IPS-18c (cell line): ENCODE measurements at regions not wholly inside any gene's neighbourhood (a gene's known extent, or its start where the extent isn't known, plus 50 kb on each side); places are given as distances from the start of the nearest gene placed in this dataset.

ENCODE experiments used
- H3K4me3 ChIP-seq: 2 replicates; pipeline ENCODE4 v1.7.0; 2013; ENCODE audit warnings: low read depth, mild to moderate bottlenecking, low read length, moderate library complexity; ENCODE audit not compliant: insufficient read depth
- H3K9me3 ChIP-seq: one replicate; pipeline ENCODE4 v1.6.1; 2013; ENCODE audit warnings: mild to moderate bottlenecking, low read length, moderate library complexity; ENCODE audit not compliant: control insufficient read depth, insufficient read depth

DNA sequence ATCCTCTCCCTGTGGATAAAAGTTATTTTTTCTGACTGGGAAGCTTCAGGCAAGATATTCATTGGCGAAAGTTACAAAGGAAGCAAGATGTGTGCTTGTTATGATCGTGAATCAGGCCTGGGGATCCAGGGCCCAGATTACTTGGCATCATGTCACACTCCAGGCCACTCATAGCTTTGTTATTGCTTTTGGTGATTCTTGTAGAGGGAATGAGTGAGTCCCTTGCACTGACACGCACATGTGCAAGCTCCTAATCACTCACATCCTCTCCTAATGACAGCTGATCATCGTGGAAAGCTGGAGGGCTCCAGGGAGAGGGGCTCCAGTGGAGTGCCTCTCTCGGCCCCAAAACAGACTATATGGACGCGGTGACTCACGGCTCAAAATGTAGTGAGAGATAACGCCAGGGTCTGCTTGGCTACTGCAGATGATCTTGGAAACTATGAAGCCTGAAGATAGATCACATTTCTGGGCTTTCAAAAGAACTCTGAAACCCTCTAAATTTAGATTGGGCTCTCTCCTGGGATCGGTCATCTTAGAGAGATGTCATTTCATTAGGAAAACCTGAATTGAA is 481.1 kb upstream of the USP24 start:
- no peak overlapping the region for H3K4me3 ChIP-seq
- H3K9me3 ChIP-seq: no peaks in the 10 kb centered on the region

DNA sequence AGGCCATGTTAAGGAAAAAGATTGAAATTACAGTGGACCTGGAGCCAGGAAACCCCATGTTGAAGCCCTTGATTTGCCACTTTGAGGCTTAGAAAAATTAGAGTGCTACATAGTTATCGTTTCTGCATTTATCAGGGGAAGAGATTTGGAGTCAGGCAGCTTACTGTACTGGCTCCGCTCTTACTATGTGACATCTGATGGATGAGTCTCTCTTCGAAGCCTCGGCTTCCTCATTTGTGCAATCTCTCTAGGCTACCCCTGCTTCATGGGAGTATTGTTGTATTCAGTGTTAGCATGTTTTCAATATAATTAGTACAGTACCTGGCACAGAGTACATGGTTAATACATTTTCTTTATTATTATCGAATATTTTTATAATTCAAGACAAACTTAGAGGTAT is 480.4 kb upstream of the USP24 start:
- H3K4me3 ChIP-seq: no peak overlapping the region
- no peaks in the 10 kb centered on the region for H3K9me3 ChIP-seq

DNA sequence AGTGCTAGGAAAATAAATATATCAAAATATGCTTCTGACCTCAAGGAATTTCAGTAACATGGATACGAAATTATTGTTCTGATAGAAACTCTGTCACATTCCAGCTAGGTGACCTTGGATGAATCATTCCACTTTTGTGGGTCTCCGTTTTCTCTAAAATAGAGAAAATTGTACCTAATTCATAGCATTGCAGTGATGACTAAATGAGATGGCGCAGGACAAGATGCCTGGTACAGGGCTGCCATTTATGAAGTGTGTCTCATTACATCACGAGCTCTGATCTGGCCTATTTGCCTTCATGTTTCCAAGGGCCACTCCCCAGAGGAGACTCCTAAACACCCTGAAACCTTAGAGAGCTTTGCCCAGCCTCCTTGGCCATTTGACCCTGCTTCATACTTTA is 480.0 kb upstream of the USP24 start:
- no peak overlapping the region for H3K4me3 ChIP-seq
- H3K9me3 ChIP-seq: no peaks in the 10 kb centered on the region

DNA sequence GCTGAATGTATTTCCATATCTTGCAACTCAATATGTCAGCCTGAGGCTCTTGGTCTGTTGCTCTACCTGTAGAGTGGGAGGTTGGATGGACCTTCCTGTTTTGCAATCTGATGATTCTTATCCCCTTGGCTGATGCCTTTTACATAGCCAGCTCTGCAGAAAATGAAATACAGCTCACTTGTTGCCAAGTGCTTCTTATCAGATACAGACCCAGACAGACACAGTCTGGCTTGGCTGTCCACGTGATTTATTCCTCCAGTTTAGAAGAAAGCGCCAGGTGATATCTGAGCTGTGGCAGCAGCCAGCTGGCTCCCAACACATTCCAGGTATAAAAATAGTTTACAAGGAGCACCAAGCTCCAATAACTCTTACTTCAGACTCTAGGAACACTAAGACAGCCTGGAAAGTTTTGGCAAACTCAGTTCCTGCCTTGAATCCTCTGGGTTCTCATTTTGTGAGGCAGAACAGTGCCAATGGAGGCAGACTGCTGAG is 479.2 kb upstream of the USP24 start:
- Histone ChIP-seq H3K4me3 (no peak overlapping the region), H3K9me3 (no peaks in the 10 kb centered on the region)

DNA sequence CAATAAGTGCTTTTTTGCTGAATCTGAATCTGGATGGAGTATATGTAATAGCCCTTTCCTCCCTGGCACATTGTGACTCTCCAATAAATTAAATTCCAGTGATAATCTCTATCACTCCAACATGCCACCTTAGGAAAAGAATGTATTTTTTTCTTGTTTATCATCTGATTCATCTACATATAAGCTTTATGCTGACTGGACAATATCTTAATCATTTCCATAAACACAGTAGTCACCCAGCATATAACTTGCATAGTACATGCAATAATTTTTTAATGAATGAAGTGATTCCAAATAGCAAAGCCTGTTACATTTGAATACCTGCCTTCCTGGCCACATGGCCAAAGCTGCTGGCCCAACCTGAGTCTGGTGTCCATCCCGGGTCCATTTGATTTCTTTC is 477.6 kb upstream of the USP24 start:
- Histone ChIP-seq H3K9me3 (no peaks in the 10 kb centered on the region), H3K4me3 (no peak overlapping the region)

DNA sequence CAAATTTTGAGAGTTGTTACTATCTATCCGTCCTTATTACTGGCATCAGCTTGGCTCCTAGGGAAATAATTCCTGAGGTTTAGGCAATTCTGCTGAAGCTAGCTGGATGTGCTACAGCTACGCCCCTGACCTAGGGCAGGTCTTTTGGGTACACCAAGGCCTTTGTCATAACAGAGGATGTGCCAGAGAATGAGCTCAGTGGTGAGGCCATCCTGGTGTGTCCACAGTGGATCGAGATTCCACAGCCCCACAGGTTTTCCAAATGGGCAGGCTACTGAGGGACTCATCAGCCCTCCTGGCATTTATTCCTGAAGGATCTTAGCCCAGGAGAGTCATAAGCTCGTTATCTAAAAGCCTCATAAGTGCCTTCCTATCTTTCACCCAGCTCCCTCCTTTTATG is 475.2 kb upstream of the USP24 start:
- H3K9me3 ChIP-seq: peaks cover 2% of the 10 kb centered on the region
- no peak overlapping the region for H3K4me3 ChIP-seq

DNA sequence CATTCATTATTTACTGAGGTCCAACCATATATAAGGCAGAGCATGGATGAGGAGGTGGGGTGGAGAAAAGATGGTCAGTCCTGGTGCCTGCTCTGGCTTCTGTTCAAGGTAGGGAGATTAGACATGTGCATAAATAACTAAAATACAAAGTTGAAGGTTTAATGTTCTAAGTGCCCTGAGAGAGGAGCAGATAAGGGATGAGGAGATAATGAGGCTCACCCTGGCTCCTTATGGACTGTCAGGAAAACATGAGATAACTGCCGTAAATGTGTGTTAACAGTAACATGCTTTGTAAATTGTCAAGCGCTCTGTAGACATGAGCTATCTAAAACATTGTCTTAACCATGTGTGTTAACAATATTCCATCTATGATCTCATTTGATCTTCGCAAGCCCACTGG is 474.6 kb upstream of the USP24 start:
- peaks cover 2% of the 10 kb centered on the region for H3K9me3 ChIP-seq
- H3K4me3 ChIP-seq: no peak overlapping the region

DNA sequence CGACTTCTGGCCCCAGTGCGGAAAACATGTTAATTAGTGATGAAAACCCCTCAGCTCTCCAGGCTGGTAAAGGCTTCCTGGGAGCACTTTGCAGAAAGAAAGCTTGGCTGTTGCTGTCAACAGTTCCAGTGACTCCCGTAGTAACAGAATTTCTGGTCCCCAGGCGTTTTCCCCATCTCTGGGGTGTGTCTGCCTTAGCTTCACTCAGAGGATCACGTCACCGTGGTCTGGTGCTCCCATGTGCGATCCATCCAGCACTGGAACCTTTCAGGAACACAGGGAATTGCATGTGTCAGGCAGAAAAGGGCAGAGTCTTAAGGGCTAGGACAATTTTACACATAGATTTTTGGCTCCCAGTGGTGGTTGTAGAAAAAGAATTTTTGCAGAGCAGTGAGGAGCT is 470.4 kb upstream of the USP24 start:
- Histone ChIP-seq H3K9me3 (peaks cover 2% of the 10 kb centered on the region), H3K4me3 (no peak overlapping the region)

DNA sequence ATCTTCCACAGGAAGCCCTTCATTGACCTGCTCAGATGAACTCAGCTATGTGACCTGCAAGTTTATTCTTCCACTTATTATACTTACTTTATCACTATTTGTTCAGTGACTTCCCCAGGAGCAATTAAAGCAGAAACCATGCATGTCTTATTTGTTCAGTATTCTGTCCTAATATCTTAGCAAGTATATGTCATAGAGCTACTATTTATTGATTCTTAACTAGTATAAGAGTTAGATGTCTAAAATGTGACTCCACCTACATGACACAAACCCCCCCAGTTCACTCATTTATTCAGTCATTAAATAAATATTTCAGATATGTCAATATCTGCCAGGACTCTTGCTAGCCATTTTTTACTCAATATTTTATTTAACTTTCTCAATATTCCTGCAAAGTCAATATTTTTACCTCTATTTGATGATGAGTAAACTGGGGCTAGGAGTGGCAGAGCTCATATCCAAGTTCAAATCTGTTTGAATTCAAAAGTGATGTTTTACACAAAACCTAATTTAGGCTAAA is 469.0 kb upstream of the USP24 start:
- Histone ChIP-seq H3K4me3 (no peak overlapping the region), H3K9me3 (peaks cover 2% of the 10 kb centered on the region)

DNA sequence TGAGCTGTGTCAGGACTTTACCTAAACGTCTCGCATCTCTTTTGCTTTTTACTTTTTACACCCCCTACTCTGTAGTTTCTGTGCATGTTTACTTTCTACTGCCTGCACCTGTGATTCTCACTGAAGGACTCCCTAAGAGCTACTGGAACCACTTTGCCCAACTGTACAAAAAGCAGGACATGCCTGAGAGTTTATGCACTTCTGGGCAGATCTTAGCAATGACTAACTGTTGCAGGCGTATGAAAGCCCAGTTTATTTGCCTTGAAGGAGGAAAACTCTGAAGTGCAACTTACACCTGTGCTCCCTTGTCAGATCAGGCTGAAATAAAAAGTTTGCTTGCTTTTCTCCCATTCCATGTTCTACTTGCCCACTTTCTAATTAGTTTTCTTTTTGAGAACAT is 467.0 kb upstream of the USP24 start:
- H3K9me3 ChIP-seq: peaks cover 2% of the 10 kb centered on the region

DNA sequence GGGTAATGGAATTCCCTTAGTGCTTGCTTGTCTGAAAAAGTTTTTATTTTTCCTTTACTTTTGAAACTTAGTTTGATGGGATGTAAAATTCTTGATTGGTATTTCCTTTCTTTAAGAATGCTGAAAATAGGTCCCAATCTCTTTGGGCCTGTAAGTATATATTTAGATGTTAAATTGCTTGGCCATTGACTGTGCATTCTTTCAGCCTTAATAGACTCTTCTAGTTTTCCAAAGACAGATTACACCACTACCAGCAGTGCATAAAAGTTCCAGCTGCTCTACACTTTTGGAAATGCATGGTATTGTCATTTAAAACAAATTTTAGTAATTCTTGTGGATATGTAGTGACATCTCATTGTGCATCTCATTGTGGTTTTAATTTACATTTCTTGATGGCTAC is 464.8 kb upstream of the USP24 start:
- H3K4me3 ChIP-seq: no peak overlapping the region
- no peaks in the 10 kb centered on the region for H3K9me3 ChIP-seq

More for the DNA sequence above, 467.0 kb upstream of the USP24 start:
- H3K4me3 ChIP-seq: no peak overlapping the region

DNA sequence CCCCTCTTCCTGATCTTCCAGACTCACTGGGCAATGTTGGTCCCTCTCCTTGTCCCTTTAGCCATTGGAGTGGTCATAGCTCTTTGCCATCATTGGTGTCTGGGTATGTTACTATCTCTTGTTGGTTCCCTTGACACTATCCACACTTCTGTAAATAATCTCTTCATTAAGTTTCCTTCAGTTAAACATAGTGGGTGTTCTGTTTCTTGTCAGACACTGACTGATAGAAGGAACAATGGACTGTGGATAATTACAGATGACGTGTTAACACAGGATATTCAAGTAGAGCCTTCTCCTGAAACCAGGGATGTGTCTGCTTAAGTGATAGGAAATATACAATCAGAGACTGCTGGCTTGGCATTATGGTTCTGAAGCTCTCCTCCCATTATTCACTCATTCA is 458.3 kb upstream of the USP24 start:
- no peak overlapping the region for H3K4me3 ChIP-seq
- no peaks in the 10 kb centered on the region for H3K9me3 ChIP-seq

DNA sequence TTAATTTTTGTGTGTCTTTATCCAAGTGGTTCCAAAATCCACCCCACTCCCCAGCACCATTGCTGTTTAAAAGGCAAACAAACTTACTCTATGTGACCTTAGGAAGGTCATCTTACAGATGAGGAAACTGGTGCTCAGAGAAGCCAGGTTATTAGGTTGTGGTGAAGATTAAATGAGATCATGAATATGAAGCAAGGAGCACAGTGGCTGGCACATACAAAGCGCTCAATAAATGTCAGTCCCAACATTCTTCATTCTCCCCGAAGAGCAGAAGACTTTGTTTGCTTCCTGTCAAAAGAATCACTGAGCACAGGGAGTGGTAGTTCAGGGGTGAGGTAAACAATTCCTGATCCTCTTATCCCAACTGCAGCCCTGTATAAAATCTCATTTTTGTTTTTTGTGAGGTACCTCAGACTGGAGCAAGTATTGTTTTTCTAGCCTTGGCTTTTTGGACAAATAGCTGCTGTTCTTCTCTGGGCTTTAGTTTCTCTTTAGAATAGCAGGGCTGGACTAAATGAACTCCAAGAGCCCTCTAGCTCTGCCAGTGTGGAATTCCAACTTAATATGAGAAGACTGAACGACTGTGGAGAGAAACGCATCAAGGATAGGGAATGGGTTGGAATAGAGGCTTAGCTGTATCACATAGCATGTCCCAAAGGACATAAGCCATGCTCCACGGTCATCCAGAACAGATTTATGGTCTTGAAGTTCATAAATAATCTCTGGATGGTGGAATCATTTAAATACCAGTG is 455.3 kb upstream of the USP24 start:
- no peaks in the 10 kb centered on the region for H3K9me3 ChIP-seq
- no peak overlapping the region for H3K4me3 ChIP-seq

DNA sequence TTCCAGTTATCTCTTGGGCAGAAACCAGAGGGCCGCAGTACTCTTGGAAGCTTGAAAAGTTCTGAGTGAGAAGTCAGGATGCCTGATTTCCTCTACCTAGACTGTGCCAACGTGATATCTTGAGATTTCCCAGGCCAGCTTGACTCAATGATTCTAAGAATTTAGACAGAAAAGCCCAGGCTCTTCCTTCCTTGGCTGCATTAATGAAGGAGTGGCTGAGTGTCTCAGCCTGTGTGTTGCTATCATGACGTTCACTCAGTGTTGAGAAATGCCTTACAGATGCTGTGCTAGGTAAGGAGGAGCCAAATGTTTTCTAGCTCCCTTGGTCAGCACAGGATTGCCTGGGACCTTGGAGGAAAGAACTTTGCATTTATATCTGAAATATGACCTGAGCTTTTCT is 454.1 kb upstream of the USP24 start:
- Histone ChIP-seq H3K9me3 (no peaks in the 10 kb centered on the region), H3K4me3 (no peak overlapping the region)

DNA sequence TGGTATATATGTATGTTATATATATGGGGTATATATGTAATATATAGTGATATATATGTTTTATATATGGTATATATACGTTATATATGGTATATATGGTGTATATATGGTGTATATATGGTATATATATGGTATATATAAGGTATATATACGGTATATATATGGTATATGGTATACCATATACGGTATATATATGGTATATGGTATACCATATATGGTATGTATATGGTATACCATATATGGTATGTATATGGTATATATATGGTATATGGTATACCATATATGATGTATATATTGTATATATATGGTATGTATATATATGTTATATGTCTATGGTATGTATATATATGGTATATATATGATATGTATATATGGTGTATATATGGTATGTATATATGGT is 447.7 kb upstream of the USP24 start:
- Histone ChIP-seq H3K9me3 (no peaks in the 10 kb centered on the region), H3K4me3 (no peak overlapping the region)

DNA sequence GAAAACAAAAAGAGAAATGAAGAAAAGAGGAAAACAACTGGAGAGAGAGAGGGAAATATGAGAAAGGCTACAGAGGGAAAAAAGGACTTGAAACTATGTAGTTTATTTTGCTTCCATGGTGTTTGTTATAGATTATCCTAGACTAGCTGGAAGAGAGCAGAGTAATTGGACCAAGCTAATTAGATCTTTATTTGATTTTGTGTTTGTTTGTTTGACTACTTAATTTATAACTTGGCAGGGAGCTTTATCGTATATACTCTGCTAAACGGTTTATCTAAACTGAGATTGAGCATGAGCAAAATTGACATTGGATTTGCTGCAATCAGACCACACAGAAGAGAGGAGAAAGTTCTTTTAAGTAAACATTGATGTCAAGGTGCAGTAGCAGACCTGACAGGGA is 443.8 kb upstream of the USP24 start:
- H3K4me3 ChIP-seq: no peak overlapping the region
- no peaks in the 10 kb centered on the region for H3K9me3 ChIP-seq

DNA sequence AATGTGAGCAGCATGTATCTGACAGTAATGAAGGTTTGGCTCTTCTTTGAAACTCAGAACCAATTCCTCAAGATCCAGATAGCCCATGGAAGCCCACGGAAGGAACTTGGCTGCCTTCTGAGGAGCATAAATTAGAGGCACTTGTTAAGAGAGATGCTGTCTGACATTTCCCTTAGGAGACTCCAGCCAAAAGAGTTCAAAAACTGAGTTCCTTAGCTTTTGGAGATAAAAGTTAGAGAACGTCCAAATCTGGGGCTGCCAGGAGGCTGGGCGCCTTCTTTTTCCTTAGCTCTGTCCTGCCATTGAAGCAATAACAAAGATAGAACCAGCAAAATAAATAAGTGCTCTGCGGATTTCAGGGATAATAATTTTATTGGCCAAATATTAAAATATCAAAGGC is 439.6 kb upstream of the USP24 start:
- no peak overlapping the region for H3K4me3 ChIP-seq
- H3K9me3 ChIP-seq: no peaks in the 10 kb centered on the region

DNA sequence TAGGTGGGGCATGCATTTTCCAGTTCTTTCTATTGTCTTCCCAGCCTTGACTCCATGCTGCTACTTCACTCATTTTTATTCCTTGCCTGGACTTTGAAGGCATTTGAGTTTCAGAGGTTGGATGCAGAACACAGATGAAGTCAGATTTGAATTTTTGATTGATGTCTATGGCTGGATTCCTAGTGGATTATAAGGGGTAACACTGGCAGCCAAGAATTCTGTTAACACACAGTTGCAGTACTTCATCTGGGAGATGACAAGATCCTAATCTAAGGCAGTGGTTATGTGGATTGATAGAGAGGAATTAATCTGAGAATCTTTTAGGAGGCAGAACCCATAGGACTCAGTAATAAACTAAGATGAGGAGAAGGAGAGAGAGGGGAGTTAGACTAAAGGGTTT is 439.0 kb upstream of the USP24 start:
- Histone ChIP-seq H3K4me3 (no peak overlapping the region), H3K9me3 (no peaks in the 10 kb centered on the region)

DNA sequence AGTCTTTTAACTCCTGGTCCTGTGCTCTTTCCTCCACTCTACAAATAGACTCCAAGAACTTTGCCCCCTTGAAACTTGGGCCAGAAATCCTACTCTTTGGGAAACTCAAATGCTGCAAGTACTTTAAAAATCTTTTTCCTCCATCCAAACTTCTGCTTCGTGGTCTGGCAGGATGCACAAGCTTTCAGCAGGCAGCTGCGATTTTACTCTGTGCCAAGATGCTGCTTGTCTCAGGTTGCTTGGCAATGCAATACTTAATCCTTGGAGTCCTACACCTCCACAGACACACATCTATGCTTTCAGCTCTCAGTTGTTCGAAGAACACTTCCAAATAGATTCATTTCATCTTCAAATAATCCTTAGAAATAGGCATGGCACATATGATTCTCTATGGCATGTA is 435.3 kb upstream of the USP24 start:
- H3K9me3 ChIP-seq: no peaks in the 10 kb centered on the region
- H3K4me3 ChIP-seq: no peak overlapping the region
